ENCODE measurements at regions not wholly inside any gene's neighbourhood (a gene's known extent, or its start where the extent isn't known, plus 50 kb on each side); places are given as distances from the start of the nearest gene placed in this dataset.

DNA sequence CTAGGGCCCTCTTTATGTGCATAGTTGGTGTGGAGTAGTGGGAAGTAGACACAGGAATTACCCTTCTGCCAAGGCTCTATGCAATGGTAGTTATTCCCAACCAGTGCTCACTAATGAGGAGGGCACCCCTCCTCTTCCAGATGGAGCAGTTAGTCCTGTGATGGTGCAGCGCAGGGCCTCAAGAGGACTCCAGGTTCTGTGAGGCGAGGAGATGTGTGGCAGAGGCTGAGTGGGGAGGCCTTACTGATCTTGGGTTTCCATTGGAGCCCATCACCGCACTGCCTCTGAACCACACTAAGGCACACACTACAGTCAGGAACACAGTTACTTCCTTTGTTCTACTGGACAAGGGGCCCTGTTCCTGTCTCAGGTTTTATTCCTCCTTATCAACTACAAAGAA, 122.5 kb upstream of the POU3F1 start:
- Mint-ChIP-seq H3K4me3 (no peak overlapping the region), H3K9me3 (no peaks in the 10 kb centered on the region), H3K36me3 (ENCODE audit: insufficient read depth in 1 of 3, low read depth in 3 of 3) (no peaks in the 10 kb centered on the region; a peak in 2 of 7 replicates), H3K4me1 (peaks cover 6% of the 10 kb centered on the region in 2 experiments), H3K27ac (no peak overlapping the region), H3K27me3 (ENCODE audit: low read depth) (peaks cover 2% of the 10 kb centered on the region; the same call in 1 of the 2 replicates)
- Histone ChIP-seq H4K5ac (ENCODE audit: insufficient read length, low read depth, low read length) (no peak overlapping the region), H3K56ac (ENCODE audit: insufficient read length, low read depth, low read length) (no peak overlapping the region), H3K79me1 (ENCODE audit: insufficient read depth, low read depth, low read length, poor library complexity, severe bottlenecking) (no peaks in the 10 kb centered on the region), H3K4me1 (ENCODE audit: insufficient read depth, low read length) (no peaks in the 10 kb centered on the region), H2BK5ac (ENCODE audit: insufficient read length, low read length) (no peak overlapping the region), H3T11ph (ENCODE audit: low read length) (no peak overlapping the region), H2AK5ac (ENCODE audit: insufficient read length, low read length) (no peak overlapping the region), H3K9ac (ENCODE audit: extremely low read depth, insufficient read length, low read length) (no peak overlapping the region), H4K20me1 (ENCODE audit: control insufficient read depth, insufficient read depth, insufficient read length) (no peaks in the 10 kb centered on the region), H4K91ac (ENCODE audit: insufficient read length, low read depth, low read length) (no peak overlapping the region), H2BK120ac (ENCODE audit: low read depth, low read length, poor library complexity, severe bottlenecking) (no peak overlapping the region), H2BK15ac (ENCODE audit: low read depth, low read length) (no peak overlapping the region), H2BK12ac (ENCODE audit: insufficient read length, low read depth, low read length) (no peak overlapping the region), H3K79me2 (ENCODE audit: insufficient read depth, low read length) (no peaks in the 10 kb centered on the region), H3K14ac (ENCODE audit: insufficient read depth, low read length) (no peak overlapping the region), H3K27ac (ENCODE audit: insufficient read length, low read depth, low read length) (no peak overlapping the region), H3K18ac (ENCODE audit: insufficient read length, low read depth, low read length) (no peak overlapping the region), H3K27me3 (ENCODE audit: insufficient read depth, low read length) (no peaks in the 10 kb centered on the region), H3K23me2 (ENCODE audit: insufficient read length, low read depth, low read length, poor library complexity, severe bottlenecking) (no peaks in the 10 kb centered on the region), H3K4ac (ENCODE audit: low read depth, low read length) (no peak overlapping the region), H3K9me3 (ENCODE audit: control insufficient read depth, low read depth, low read length) (no peaks in the 10 kb centered on the region), H4K8ac (replicated peaks; ENCODE audit: insufficient read length, low read depth, low read length) (no peak overlapping the region), H2AFZ (ENCODE audit: low read length) (no peak overlapping the region), H2BK20ac (ENCODE audit: low read depth, low read length, poor library complexity, severe bottlenecking) (no peak overlapping the region), H3K4me2 (ENCODE audit: insufficient read depth, insufficient read length, low read length) (no peak overlapping the region), H3K23ac (ENCODE audit: insufficient read length, low read depth, low read length) (no peak overlapping the region)
- no CpG with 5 or more reads among the region's 3 CpGs for WGBS (ENCODE audit: extremely low coverage, insufficient read length, low lambda C conversion rate)
- TF ChIP-seq, protein P1, sequence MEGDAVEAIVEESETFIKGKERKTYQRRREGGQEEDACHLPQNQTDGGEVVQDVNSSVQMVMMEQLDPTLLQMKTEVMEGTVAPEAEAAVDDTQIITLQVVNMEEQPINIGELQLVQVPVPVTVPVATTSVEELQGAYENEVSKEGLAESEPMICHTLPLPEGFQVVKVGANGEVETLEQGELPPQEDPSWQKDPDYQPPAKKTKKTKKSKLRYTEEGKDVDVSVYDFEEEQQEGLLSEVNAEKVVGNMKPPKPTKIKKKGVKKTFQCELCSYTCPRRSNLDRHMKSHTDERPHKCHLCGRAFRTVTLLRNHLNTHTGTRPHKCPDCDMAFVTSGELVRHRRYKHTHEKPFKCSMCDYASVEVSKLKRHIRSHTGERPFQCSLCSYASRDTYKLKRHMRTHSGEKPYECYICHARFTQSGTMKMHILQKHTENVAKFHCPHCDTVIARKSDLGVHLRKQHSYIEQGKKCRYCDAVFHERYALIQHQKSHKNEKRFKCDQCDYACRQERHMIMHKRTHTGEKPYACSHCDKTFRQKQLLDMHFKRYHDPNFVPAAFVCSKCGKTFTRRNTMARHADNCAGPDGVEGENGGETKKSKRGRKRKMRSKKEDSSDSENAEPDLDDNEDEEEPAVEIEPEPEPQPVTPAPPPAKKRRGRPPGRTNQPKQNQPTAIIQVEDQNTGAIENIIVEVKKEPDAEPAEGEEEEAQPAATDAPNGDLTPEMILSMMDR (conservative IDR thresholded peaks at IDR 0.05): no peak
- DNase-seq: no peak

Measured in H9 (cell line).